ENCODE measurements at regions not wholly inside any gene's neighbourhood (a gene's known extent, or its start where the extent isn't known, plus 50 kb on each side); places are given as distances from the start of the nearest gene placed in this dataset.
"Not testable (repeated sequence)": the region's sequence is repeated elsewhere in the genome, so short reads cannot be mapped to it uniquely, and the experiment has no call there.

DNA sequence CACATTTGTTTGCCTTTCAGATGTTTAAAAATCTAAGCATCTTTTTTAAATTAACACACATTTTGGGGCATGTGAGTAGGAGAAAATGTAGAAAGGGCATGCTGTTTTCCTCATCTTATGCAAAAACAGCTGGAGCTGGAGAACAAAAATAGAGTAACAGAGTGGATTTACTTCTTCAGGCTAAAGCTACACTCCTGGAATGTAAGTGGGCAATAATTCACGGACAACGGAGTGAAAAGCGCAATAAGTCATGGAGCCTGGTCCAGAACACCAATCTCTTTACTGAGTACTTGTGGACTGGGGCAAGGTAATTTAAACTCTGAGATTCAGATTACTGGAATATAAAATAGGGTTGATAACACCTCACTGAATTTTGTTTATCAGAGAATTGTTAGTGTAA is 1018.8 kb upstream of the HS3ST1 start:
- no peak for DNase-seq (ENCODE audit: low read depth)

DNA sequence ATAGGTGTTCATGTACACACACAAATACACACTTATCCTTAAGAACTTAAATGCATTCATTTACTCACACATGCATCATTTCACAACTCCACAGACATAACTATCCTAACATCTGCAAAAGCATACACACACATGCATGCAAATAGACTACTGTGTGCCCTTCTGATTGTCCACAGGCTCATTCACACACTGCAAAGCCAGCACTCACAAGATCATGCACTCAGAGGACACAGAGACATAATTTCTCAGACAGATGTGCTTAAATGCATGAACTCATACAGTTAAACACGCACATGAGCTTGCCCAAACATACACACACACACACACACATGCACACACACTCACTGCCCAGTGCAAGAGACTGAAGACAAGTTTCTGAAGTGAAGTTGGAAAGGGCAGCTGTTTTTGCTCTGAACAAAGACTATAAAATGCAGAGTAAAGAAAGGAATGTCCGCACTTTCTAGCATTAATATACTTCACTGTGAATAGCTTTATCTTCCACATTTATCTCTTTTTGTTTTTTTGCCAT is 1018.0 kb upstream of the HS3ST1 start:
- DNase-seq (ENCODE audit: low read depth): no peak

DNA sequence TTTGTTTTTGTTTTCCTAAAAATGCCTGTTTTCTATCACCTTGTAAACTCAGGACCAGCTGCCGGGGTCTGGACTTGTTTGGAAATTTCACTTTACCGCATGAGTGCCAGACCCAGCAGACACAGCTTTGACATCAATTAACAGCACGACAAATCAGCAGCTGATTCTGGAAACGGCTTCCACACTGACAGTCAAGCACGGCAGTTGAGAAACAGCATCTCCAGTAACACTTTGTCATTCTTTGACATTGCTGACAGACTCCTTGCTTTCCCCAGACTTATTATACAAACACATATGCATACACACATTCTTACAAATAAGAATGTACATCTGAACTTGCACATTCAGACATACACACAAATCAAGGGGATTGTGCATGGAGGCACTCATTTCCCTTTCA is 1017.6 kb upstream of the HS3ST1 start:
- no peak for DNase-seq (ENCODE audit: low read depth)

DNA sequence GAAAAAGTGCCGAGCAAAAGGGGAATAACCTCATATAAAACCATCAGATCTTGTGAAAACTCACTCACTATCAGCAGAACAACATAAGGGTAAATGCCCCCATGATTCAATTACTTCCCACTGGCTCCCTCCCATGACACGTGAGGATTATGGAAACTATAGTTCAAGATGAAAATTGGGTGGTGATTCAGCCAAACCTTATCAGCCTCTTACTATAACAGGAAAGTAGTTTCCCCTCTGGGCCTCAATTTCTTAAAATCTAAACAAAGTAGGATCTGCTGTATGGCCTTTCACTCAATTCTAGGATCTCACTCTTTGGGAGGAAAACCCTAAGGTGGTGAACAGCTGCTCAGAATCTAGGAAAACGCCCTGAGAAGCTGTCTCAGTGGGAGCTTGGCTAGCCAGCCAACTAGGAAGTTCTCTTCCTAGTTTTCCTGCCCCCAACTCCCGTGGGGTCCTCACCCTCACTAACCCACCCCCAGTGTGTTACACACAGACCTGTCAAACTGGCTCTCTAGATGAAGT is 1017.1 kb upstream of the HS3ST1 start:
- DNase-seq (ENCODE audit: low read depth): no peak

DNA sequence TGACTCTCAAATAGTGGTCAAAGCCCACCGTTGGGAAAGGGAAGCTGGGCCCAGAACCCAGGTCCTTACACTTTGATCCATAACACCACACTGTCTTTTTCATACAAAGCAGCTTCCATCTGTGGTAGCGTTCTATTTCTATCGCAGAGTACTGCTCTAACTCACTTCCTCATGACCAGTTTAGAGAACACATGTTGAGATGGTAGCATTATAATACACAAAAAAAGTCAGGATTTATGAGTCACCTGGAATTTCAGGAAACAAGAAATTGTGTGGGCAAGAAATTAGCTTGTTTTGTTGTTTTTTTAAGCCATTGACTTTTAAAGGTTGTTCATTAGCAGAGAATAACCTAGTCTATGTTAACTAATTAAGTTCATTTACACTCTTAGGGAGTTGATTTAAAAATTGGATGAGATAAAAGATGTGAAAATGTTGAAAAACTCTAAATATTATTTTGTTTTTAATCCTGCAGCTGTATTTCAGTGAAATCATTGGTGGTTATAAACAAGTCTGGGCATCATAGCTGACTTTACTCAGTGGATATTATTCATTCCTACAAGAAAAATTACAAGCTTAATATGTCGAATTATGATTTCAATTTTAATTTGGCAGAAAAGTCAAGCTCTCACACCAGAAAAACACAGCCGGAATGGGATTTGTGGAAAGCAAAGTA is 1011.1 kb upstream of the HS3ST1 start:
- DNase-seq (ENCODE audit: low read depth): no peak

DNA sequence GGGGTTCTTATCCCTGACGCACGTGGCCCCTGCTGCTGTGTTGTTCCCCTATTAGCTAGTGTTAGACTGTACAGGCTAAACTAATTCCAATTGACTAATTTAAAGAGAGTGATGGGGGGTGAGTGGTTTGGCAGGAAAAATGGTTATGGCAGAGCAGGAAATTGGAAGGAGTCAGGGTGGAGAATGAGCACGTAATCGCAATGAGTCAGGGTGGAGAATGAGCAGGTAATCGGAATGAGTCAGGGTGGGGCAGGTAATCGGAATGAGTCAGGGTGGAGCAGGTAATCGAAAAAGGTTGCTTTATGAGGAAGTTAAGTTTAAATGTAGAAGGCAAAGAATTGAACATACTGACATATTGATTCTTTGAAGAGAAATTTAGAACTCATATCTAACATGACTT is 1002.6 kb upstream of the HS3ST1 start:
- DNase-seq (ENCODE audit: low read depth): not testable (repeated sequence)

DNA sequence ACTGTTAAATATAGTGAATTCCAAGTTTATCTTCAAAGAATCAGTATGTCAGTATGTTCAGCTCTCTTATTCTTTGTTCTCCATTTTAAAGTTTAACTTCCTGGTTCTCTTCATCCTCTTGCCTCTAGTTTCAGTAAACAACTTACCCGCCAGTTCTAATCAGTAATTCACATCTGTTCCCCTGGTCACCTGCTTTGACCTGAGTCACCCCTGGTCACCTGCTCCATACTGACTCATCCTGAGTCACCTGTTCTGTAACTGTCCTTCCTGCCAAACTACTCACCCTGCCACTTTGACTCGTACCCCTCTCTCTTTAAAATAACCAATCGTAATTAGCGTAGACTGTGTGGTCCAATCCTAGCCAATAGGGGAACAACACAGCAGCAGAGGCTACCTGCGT is 992.7 kb upstream of the HS3ST1 start:
- no peak for DNase-seq (ENCODE audit: low read depth)

DNA sequence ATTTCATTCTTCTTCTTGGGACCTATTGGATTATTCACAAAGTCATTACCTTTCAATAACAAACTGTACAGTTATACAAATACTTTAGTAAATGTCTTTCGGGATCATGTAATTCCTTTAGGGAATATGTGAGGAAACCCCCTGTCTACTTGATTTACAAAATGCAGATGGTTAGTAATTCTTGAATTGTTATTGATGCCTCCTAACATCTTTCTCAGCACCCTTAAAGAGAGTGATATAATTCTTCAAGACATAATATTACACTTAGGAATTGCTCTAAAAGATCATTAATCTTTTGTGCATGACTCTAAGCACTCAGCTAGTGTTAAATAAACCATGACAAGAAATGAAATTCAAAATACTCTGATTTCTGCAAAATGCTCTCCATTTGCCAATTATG is 988.1 kb upstream of the HS3ST1 start:
- no peak for DNase-seq (ENCODE audit: low read depth)

DNA sequence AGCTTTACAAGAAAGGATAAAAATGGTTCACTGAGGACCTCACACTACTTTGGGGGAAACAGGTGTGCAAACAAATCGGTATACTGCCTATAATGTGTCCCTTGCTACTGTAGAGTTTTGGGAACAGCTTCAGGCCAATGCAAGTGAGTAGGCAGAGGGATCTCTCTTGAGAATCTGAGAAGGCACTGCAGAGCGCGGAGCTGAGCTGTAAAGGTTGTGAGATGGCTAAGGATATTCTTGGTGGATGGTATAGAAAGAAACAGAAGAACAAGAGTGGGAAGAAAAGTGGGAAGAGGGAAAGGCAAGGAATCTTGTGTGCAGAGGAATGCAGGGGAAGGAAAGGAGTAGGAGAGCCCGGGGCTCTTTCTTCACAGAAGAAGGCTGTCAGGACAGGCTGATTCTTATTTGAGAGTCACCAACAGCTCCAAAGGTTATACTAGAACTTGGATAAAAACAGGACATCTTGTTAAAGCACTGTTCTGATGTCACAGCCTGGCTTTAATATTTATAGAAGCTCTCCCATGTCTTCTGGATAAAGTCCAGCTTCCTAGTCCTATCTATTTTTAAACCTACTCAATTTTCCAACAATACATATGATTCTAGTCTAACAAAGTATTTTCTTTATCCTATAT is 985.6 kb upstream of the HS3ST1 start:
- no peak for DNase-seq (ENCODE audit: low read depth)

DNA sequence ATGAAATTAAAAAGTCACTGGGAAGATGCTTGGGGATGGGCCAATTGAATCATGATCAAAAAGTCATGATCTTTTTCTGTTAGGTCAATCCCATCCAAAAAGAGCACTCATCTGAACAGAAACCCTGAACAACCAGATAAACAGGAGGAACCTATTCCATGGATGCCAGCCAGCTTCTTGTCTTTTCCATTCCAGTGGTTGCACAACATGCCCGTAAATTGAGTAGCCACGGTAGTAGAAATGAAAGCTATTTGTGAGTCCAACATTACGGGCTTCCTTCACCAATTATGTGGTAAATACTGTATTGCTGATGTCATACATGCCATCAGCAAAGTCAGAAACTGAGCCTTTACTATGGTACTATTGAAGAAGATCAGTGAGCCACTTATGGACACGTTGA is 982.4 kb upstream of the HS3ST1 start:
- DNase-seq (ENCODE audit: low read depth): no peak

DNA sequence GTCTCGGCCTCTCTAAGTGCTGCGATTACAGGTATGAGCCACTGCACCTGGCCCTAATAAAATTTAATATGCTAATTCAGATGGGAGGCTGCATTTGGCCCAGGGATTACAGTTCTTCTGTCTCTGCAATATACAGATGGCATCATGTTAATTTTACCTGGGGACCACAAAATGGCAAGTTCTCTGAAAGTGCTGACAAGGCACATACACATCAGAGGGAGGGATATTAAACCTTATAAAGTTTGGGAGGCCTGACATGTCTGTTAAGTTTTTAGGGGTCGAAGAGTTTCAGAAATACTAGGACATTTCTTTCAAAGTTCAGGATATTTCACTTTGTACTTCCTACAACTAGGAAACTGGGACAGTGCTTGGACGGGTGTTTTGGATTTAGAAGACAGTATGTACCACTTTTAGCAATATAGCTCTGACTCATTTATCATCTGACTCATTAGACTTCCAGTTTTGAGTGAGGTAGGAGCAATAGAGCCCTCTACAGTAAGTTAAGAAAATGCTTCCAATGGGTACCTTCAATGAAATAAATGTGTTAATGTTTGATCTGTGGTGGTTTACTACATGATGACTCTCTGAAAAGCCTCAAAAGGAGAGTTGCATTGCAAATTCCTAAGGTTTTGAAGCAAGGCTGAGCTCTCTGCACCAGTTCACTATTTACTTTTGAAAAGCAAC is 981.0 kb upstream of the HS3ST1 start:
- DNase-seq (ENCODE audit: low read depth): no peak

DNA sequence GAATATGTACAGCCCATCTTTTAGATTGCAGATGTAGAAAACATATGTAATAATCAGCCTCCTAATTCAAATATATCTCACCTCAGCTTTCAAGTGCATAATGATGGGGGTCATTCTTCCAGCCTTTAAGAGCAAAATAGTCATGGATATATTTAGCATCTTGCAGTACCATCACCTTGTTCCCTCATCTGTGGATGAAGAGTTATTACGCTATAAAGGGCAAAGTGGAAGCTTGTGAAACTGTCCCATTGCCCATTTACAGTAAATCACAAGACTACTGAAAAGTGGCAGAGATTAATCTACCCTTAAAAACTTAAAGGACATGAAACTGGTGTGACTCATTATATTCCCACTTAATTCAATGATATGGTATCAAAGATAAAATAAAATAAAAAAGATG is 979.7 kb upstream of the HS3ST1 start:
- no peak for DNase-seq (ENCODE audit: low read depth)

DNA sequence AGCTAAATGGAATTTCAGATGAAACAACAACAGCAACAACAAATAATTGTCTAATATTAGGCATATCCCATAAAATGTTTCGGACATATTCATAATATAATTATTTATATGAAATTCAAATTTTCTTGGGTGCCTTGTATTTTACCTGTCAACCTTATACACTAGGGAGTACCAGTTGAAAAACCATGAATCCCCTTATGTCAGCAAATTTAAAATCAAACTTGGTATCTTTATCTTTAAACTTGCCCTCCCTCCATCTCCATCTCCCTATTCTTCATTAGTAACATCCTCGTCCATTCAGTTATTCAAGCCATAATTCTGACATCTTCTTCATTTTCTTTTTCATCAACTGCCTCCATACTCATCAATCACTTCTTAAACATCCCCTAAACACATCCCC is 974.5 kb upstream of the HS3ST1 start:
- no peak for DNase-seq (ENCODE audit: low read depth)

DNA sequence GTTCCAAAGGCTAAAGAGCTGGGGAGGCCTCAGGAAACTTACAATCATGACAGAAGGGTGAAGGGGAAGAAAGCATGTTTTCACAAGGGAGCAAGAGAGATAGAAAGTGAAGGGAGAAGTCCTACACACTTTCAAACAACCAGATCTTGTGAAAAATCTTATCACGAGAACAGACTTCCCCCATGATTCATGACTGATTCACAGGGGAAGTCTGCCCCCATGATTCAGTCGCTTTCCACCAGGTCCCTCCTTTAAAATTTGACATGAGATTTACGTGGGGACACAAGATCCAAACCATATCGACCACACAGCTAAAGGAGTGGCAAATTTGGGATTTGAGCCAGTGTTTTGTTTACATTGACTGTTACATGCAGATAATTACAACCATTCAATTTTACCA is 971.1 kb upstream of the HS3ST1 start:
- DNase-seq (ENCODE audit: low read depth): no peak

DNA sequence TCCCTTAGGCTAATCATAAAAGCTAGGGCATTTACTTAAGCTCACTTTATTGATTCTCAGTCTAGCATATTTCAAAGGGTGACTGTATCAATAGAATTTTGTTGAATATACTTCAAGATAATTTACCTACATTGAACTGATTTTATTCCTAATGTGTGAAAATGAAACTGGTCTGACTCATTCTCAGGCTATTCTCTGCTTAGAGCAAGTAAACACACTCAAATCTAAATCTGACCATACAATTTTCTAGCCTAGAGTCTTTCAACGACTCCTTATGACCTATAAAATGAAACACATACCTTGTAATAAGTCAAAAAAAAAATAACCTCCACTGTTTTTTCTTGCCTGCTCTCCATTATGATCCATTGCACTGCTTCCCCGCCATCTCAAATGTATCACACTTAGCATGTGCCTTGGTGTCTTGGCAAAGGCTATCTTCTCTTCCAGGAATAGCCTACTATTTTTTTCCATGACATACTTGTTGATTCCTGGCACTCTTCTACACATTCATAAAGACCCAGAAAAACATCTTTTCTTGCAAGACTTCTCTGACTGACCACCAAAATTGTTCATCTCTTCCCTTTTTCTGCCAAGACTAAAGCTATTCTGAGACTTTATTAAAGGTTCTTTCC is 965.1 kb upstream of the HS3ST1 start:
- DNase-seq (ENCODE audit: low read depth): no peak

DNA sequence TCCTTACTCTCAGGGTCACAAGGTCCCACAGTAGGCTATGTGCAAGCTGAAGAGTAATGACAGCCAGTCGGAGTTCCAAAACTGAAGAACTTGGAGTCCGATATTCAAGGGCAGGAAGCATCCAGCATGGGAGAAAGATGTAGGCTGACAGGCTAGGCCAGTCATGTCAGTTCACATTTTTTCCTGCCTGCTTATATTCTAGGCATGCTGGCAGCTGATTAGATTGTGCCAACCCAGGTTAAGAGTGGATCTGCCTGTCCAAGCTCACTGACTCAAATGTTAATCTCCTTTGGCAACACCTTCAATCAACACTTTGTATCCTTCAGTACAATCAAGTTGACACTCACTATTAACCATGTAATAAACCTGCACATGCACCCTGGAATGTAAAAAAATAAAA is 960.9 kb upstream of the HS3ST1 start:
- DNase-seq (ENCODE audit: low read depth): no peak

DNA sequence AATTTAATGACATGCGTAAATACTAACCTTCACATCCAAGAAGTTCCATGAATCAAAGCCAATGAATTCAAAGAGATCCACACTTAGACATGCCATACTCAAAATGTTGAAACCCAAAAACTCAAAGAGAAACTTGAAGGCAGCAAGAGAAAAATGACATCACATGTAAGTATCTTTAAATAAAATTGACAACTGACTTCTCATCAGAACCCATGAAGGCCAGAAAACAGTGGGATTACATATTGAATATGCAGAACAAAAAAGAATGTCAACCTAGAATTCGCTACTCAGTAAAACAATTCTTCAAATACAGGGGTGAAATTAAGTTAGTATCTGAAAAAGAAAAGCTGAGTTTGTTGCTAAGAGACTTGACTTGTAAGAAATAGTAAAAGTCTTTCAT is 953.9 kb upstream of the HS3ST1 start:
- DNase-seq (ENCODE audit: low read depth): no peak

DNA sequence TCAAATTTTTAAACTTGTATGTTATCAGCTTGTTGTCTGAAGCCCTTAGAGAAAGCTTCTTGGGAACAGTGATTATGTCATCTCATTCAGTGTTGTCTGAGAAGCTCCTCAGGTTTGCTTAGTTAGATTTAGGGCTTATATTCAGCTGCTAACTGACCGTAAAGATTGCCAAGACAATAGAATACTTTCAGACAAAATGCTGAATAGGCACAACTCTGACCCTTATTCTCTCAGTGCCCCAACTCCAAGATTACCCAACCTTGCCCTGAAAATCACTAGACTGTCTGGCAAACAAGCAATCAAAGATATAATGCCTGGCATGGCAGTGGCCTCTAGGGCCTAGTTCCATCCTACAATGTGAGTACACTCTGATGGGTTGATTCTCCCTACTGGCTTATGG is 950.5 kb upstream of the HS3ST1 start:
- no peak for DNase-seq (ENCODE audit: low read depth)

DNA sequence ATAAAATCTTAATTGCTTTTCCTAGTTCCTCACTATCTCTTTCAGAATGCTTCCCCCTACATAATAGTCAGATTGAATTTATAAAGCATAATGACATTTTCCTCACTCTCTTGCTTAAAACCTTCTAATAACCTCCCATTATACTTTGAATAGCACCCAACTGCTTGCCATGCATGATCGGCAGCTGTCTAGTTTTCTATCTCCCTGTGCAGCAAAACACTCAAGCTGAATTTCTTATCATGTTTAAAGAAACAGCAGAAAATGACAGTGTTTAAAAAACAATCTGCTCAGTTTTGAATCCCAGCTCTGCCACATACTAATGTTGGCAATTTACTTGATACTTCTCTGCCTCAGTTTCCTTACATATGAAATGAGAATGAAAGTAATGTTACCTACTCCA is 947.1 kb upstream of the HS3ST1 start:
- no peak for DNase-seq (ENCODE audit: low read depth)

DNA sequence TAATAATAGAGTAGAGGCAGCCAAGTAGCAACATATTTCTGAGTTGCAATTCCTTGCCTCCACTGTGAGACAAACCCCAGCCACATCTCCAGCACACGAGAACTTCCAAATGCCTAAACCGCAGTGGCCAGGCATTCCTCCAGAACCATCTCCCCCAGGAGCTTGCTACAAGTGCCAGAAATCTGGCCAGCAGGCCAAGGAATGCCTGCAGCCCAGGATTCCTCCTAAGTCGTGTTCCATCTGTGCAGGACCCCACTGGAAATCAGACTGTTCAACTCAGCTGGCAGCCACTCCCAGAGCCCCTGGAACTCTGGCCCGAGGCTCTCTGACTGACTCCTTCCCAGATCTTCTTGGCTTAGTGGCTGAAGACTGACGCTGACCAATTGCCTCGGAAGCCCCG is 937.2 kb upstream of the HS3ST1 start:
- not testable (repeated sequence) for DNase-seq (ENCODE audit: low read depth)

DNA sequence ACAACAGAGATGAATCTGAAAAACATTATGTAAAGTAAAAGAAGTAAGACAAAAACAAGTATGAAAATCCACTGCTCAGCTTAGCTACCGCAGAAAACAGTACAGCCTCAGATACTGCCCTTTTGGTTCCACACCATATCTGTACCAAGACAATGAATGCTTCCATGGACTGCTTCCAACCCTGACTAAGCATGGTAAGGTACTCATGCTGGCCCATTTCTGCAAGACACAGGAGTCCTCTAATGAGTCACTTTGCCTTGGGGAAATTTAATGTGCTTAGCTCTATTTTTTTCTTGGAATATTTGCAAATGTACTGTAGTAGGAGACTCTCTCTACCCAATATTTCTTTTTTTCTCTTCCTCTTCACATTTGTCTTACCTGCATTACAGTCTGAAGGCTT is 931.7 kb upstream of the HS3ST1 start:
- no peak for DNase-seq (ENCODE audit: low read depth)

DNA sequence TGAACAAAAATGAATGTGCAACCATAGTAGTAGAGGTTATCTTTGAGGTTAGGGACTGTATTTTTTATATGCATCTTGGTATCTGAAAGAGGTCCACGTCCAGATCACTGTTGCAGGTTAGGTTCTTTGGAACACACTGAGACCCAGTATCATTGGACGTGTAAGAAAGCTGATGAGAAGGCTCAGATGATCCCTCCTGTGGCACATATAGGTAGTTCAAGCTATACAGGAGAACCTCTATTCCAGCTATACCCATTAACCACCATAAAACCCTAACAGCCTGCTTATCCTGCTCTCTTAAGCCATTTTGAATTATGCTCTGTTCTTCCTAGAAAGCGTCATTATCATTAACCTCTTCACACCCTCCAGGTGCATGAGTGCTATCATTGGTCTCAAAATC is 930.7 kb upstream of the HS3ST1 start:
- DNase-seq (ENCODE audit: low read depth): no peak

DNA sequence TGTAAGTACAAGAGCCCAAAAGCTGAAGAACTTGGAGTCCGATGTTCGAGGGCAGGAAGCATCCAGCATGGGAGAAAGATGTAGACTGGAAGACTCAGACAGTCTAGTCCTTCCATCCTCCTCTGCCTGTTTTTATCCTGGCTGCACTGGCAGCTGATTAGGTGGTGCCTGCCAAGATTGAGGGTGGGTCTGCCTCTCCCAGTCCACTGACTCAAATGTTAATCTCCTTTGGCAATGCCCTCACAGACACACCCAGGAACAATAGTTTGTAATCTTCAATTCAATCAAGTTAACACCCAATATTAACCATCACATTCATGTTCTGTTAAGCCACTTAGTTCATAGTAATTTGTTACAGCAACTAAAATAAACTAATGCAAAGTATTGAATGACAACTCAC is 904.4 kb upstream of the HS3ST1 start:
- not testable (repeated sequence) for DNase-seq (ENCODE audit: low read depth)
